ENCODE measurements at regions not wholly inside any gene's neighbourhood (a gene's known extent, or its start where the extent isn't known, plus 50 kb on each side); places are given as distances from the start of the nearest gene placed in this dataset.

- no peak for DNase-seq (ENCODE audit: low read depth in 2 of 2, low spot score in 1 of 2)
Measured at GRCh38 chr20:20887593-20888265, 175.3 kb upstream of the RALGAPA2 start.

GRCh38 chr20:20881808-20882207 lies 169.4 kb upstream of the RALGAPA2 start:
- no peak for DNase-seq (ENCODE audit: low read depth in 2 of 2, low spot score in 1 of 2)

GRCh38 chr20:20877079-20877478 lies 164.6 kb upstream of the RALGAPA2 start:
- DNase-seq (ENCODE audit: low read depth in 2 of 2, low spot score in 1 of 2): no peak

GRCh38 chr20:20875716-20876115 lies 163.3 kb upstream of the RALGAPA2 start:
- no peak for DNase-seq (ENCODE audit: low read depth in 2 of 2, low spot score in 1 of 2)

GRCh38 chr20:20872428-20872827 lies 160.0 kb upstream of the RALGAPA2 start:
- DNase-seq (ENCODE audit: low read depth in 2 of 2, low spot score in 1 of 2): no peak

- DNase-seq (ENCODE audit: low read depth in 2 of 2, low spot score in 1 of 2): no peak
Measured at GRCh38 chr20:20869161-20869775, 156.8 kb upstream of the RALGAPA2 start.

- no peak for DNase-seq (ENCODE audit: low read depth in 2 of 2, low spot score in 1 of 2)
Measured at GRCh38 chr20:20864351-20865096, 152.1 kb upstream of the RALGAPA2 start.

- DNase-seq (ENCODE audit: low read depth in 2 of 2, low spot score in 1 of 2): peak; percentile 50 to 87
Measured at GRCh38 chr20:20860078-20860806, 147.8 kb upstream of the RALGAPA2 start.

GRCh38 chr20:20859510-20859909 lies 147.1 kb upstream of the RALGAPA2 start:
- DNase-seq (ENCODE audit: low read depth in 2 of 2, low spot score in 1 of 2): no peak

- no peak for DNase-seq (ENCODE audit: low read depth in 2 of 2, low spot score in 1 of 2)
Measured at GRCh38 chr20:20856956-20857355, 144.5 kb upstream of the RALGAPA2 start.

- DNase-seq (ENCODE audit: low read depth in 2 of 2, low spot score in 1 of 2): no peak
Measured at GRCh38 chr20:20856306-20856705, 143.9 kb upstream of the RALGAPA2 start.

GRCh38 chr20:20851385-20851784 lies 138.9 kb upstream of the RALGAPA2 start:
- no peak for DNase-seq (ENCODE audit: low read depth in 2 of 2, low spot score in 1 of 2)

GRCh38 chr20:20850407-20850806 lies 138.0 kb upstream of the RALGAPA2 start:
- no peak for DNase-seq (ENCODE audit: low read depth in 2 of 2, low spot score in 1 of 2)

- no peak for DNase-seq (ENCODE audit: low read depth in 2 of 2, low spot score in 1 of 2)
Measured at GRCh38 chr20:20849161-20849560, 136.7 kb upstream of the RALGAPA2 start.

- no peak for DNase-seq (ENCODE audit: low read depth in 2 of 2, low spot score in 1 of 2)
Measured at GRCh38 chr20:20847814-20848213, 135.4 kb upstream of the RALGAPA2 start.

- no peak for DNase-seq (ENCODE audit: low read depth in 2 of 2, low spot score in 1 of 2)
Measured at GRCh38 chr20:20843982-20844381, 131.5 kb upstream of the RALGAPA2 start.

- no peak for DNase-seq (ENCODE audit: low read depth in 2 of 2, low spot score in 1 of 2)
Measured at GRCh38 chr20:20839771-20840170, 127.3 kb upstream of the RALGAPA2 start.

GRCh38 chr20:20837574-20838021 lies 125.2 kb upstream of the RALGAPA2 start:
- no peak for DNase-seq (ENCODE audit: low read depth in 2 of 2, low spot score in 1 of 2)

- no peak for DNase-seq (ENCODE audit: low read depth in 2 of 2, low spot score in 1 of 2)
Measured at GRCh38 chr20:20836836-20837235, 124.4 kb upstream of the RALGAPA2 start.

GRCh38 chr20:20835897-20836296 lies 123.5 kb upstream of the RALGAPA2 start:
- no peak for DNase-seq (ENCODE audit: low read depth in 2 of 2, low spot score in 1 of 2)

GRCh38 chr20:20834008-20834407 lies 121.6 kb upstream of the RALGAPA2 start:
- no peak for DNase-seq (ENCODE audit: low read depth in 2 of 2, low spot score in 1 of 2)

- no peak for DNase-seq (ENCODE audit: low read depth in 2 of 2, low spot score in 1 of 2)
Measured at GRCh38 chr20:20832715-20833114, 120.3 kb upstream of the RALGAPA2 start.

Measured in stimulated activated CD8-positive, alpha-beta memory T cell treated with anti-CD3 and anti-CD28 coated beads, Interleukin-4, amount 100 ng/mL, for 4 hours (primary cell).